Gastroesophageal sphincter (tissue), 4 donors: ENCODE measurements at regions not wholly inside any gene's neighbourhood (a gene's known extent, or its start where the extent isn't known, plus 50 kb on each side); places are given as distances from the start of the nearest gene placed in this dataset.
A peak's percentile ranks its signal among the peaks of the same experiment; 100 is the strongest.

Experiments
- ATAC-seq: fragments of 150-250 bp; one replicate; pipeline ENCODE4 v1.9.1; 2016; ENCODE audit warnings: mild to moderate bottlenecking, moderate library complexity
- H3K27ac ChIP-seq, 4 donors: fragments of 200-600 bp; sonication (generic) in 3 of 4; 1 replicate in 3 of 4; 2 replicates in 1 of 4; pipeline ENCODE4 v1.5.1; 2016 to 2019
- H3K27me3 ChIP-seq: fragments of 200-600 bp; sonication (generic); one replicate; pipeline ENCODE4 v1.5.1; 2019
- H3K36me3 ChIP-seq, 2 donors: fragments of 200-600 bp; sonication (generic); one replicate each; pipeline ENCODE4 v1.5.1; 2019; ENCODE audit warnings: control low read depth in 1 of 2
- H3K4me1 ChIP-seq, 3 donors: fragments of 200-600 bp; sonication (generic); 1 replicate in 2 of 3; 2 replicates in 1 of 3; pipeline ENCODE4 v1.5.1; 2016 to 2019; ENCODE audit warnings: control low read depth in 2 of 3
- H3K4me3 ChIP-seq, 2 donors: fragments of 200-600 bp; sonication (generic); one replicate each; pipeline ENCODE4 v1.5.1; 2019; ENCODE audit warnings: mild to moderate bottlenecking in 1 of 2, moderate library complexity in 1 of 2
- H3K9me3 ChIP-seq, 3 donors: fragments of 200-600 bp; sonication (generic); one replicate each; pipeline ENCODE4 v1.5.1; 2017 to 2019; ENCODE audit warnings: control low read depth in 2 of 3
- EP300 ChIP-seq: sonication (generic); formaldehyde crosslinking; IDR thresholded peaks from one replicate; pipeline ENCODE4 v1.6.1; 2017; ENCODE audit warnings: antibody characterized with exemption, mild to moderate bottlenecking
- POLR2A ChIP-seq, 2 donors: fragments of 450-650 bp; IDR thresholded peaks; one replicate each; pipeline ENCODE4 v1.6.1; 2017; ENCODE audit warnings: antibody characterized with exemption in 2 of 2, mild to moderate bottlenecking in 2 of 2, moderate library complexity in 1 of 2
- POLR2AphosphoS5 ChIP-seq: sonication (generic); formaldehyde crosslinking; IDR thresholded peaks from one replicate; pipeline ENCODE4 v1.6.1; 2017; ENCODE audit warnings: antibody characterized with exemption
- WGBS, 2 donors: methylation state at CpG; one replicate each; pipeline ENCODE4 v1.1.5; 2018; ENCODE audit warnings: low coverage in 1 of 2; 5-methylcytosine and 5-hydroxymethylcytosine counted together
- TF ChIP-seq, protein P1 (sequence below), 4 experiments: fragments of 200-600 bp in 2 of 4; fragments of 450-650 bp in 2 of 4; sonication (generic) in 1 of 4; IDR thresholded peaks; one replicate each; pipeline ENCODE4 v1.5.1; 2017 to 2019; ENCODE audit warnings: antibody characterized with exemption in 4 of 4, mild to moderate bottlenecking in 2 of 4, moderate library complexity in 2 of 4

DNA sequence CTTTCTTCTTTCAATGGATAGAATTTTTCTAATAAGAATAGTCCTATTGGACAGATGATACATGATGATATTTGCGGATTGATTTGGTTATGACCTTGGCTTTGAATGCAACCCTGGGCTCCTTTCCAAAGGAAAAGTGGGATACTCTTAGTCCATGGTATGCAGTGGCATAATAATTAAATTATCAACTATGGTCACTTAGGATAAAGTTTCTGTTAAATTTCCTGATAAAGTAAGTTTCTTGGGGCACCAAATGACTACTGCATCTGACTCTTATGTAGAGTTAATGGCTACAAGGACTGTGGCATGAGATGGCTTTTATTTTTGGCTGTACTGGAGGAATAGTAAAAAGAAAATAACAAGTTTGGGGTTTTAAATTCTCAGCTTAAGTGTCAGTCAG is 126.7 kb downstream of the QPCT start:
- 100% methylated on average over 1 of the region's 1 CpG for WGBS, 2 donors
- no peak for ATAC-seq
- Histone ChIP-seq H3K4me1 (peaks cover 0 to 34% (median 8%) of the 10 kb centered on the region in 3 donors), H3K36me3 (no peaks in the 10 kb centered on the region), H3K4me3 (no peak overlapping the region), H3K9me3 (no peaks in the 10 kb centered on the region), H3K27ac (no peak overlapping the region), H3K27me3 (no peaks in the 10 kb centered on the region)
- no peak for TF ChIP-seq POLR2AphosphoS5
- no peak for TF ChIP-seq POLR2A (IDR thresholded peaks at IDR 0.05)
- TF ChIP-seq, protein P1, sequence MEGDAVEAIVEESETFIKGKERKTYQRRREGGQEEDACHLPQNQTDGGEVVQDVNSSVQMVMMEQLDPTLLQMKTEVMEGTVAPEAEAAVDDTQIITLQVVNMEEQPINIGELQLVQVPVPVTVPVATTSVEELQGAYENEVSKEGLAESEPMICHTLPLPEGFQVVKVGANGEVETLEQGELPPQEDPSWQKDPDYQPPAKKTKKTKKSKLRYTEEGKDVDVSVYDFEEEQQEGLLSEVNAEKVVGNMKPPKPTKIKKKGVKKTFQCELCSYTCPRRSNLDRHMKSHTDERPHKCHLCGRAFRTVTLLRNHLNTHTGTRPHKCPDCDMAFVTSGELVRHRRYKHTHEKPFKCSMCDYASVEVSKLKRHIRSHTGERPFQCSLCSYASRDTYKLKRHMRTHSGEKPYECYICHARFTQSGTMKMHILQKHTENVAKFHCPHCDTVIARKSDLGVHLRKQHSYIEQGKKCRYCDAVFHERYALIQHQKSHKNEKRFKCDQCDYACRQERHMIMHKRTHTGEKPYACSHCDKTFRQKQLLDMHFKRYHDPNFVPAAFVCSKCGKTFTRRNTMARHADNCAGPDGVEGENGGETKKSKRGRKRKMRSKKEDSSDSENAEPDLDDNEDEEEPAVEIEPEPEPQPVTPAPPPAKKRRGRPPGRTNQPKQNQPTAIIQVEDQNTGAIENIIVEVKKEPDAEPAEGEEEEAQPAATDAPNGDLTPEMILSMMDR (IDR thresholded peaks at IDR 0.05) = no peak
- no peak for TF ChIP-seq EP300

DNA sequence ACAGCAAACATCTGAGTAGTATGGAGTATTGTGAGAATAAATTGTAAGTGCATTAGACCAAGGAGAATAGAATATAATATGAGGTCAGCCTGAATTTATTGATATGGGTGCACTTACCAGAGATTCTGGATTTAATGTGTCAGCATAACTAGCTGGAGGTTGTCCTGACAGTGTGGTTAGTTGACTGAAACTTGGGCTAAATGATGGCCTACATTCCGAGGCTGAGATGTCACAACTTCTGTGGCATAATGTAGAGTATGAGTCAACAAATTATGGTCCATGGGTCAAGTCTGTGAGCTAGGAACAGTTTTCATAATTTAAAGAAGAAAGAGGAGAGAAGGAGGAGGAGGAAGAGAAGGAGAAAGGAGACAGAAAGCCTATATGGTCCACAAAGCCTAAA is 127.6 kb downstream of the QPCT start:
- Histone ChIP-seq H3K27ac (peak overlapping the region in 2 of 4 donors; percentile 4 to 37), H3K9me3 (no peaks in the 10 kb centered on the region), H3K4me1 (peaks cover 2 to 37% (median 13%) of the 10 kb centered on the region in 3 donors), H3K4me3 (no peak overlapping the region), H3K27me3 (no peaks in the 10 kb centered on the region), H3K36me3 (no peaks in the 10 kb centered on the region)
- TF ChIP-seq POLR2A (IDR thresholded peaks at IDR 0.05) (no peak), EP300 (no peak), POLR2AphosphoS5 (no peak)
- TF ChIP-seq, protein P1 (IDR thresholded peaks at IDR 0.05) = no peak
- ATAC-seq = no peak
- WGBS, 2 donors = 77 to 79% methylated on average over 1 of the region's 1 CpG

DNA sequence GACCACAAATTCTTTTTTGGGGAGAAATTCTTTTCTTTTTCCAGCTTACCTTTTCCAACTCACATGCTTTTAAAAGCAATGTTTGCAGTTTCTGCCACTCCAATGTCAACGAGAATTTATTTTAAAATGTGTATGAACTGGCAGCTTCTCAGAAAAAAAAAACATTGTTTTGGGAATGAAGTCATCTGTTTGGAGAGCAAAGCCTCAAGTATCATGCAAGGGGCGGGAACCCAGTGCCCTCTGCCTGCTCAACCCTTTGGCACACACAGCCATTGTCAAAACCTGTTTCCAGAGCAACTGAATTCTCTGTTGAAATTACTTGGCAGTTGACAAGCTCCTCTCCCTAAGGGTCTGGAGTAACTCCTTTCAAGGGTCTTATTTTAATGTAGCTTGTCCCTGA is 128.5 kb downstream of the QPCT start:
- ATAC-seq = peak; percentile 34
- H3K9me3 ChIP-seq = no peaks in the 10 kb centered on the region
- 18 to 44% methylated on average over 1 to 2 of the region's 2 CpGs for WGBS, 2 donors
- TF ChIP-seq POLR2A (IDR thresholded peaks at IDR 0.05) (no peak), POLR2AphosphoS5 (no peak), EP300 (no peak)
- TF ChIP-seq, protein P1 (IDR thresholded peaks at IDR 0.05) = no peak
- H3K27me3 ChIP-seq = no peaks in the 10 kb centered on the region
- H3K4me3 ChIP-seq = no peak overlapping the region
- peaks cover 5 to 42% (median 13%) of the 10 kb centered on the region in 3 donors for H3K4me1 ChIP-seq
- no peaks in the 10 kb centered on the region for H3K36me3 ChIP-seq
- peak overlapping the region in 3 of 4 donors; percentile 4 to 37 (median 29) for H3K27ac ChIP-seq

DNA sequence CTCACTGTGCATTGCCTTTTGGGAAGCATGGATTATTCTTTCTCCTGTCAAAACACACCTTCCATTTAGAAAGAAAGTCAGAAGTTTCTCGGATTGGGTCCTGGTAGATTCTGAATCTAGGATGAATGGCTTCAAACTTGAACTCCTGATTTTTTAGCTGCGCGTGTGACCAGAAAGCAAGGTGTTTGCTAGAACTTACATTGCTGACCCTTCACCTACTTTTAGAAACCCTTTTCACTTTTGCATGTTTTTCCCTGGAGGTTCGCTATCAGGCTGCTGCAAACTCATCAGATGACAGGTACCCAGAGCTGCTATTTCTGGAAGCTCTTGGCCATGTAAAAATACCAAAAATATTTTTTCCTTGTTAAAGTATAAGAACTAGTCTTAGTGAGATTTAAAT is 132.0 kb downstream of the QPCT start:
- Histone ChIP-seq H3K9me3 (no peaks in the 10 kb centered on the region), H3K27me3 (no peaks in the 10 kb centered on the region), H3K4me3 (no peak overlapping the region), H3K27ac (peak overlapping the region in 3 of 4 donors; percentile 55 to 65 (median 58)), H3K36me3 (no peaks in the 10 kb centered on the region), H3K4me1 (peaks cover 5 to 46% (median 13%) of the 10 kb centered on the region in 3 donors)
- 73% methylated on average over 3 to 4 of the region's 4 CpGs for WGBS, 2 donors
- no peak for TF ChIP-seq EP300
- no peak for TF ChIP-seq POLR2A (IDR thresholded peaks at IDR 0.05)
- TF ChIP-seq, protein P1 (IDR thresholded peaks at IDR 0.05) = no peak
- TF ChIP-seq POLR2AphosphoS5 = no peak
- no peak for ATAC-seq

DNA sequence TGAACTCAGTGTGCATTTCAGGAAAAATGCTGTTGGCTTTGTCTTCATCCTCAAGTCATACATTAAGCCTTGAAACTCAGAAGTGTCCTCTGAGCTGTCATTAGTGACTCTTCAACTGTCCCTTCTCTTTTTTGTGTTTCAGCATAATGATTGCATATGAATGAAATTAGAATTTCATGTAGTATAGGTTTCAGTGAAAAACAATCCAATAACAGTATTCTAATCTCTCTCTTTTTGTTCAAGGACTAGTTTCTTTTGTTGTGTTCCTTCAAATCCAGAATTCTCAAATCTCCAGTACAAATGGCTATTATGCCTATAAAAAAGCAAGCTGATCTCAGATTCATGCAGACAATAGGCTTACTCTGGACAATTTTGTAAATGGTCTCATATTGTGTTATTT is 133.5 kb downstream of the QPCT start:
- TF ChIP-seq, protein P1 (IDR thresholded peaks at IDR 0.05) = no peak
- TF ChIP-seq POLR2AphosphoS5 = no peak
- TF ChIP-seq EP300 = no peak
- TF ChIP-seq POLR2A (IDR thresholded peaks at IDR 0.05) = no peak
- H3K27ac ChIP-seq = no peak overlapping the region
- no peaks in the 10 kb centered on the region for H3K9me3 ChIP-seq
- ATAC-seq = no peak
- H3K4me3 ChIP-seq = no peak overlapping the region
- H3K27me3 ChIP-seq = no peaks in the 10 kb centered on the region
- H3K36me3 ChIP-seq = no peaks in the 10 kb centered on the region
- H3K4me1 ChIP-seq = peaks cover 5 to 39% (median 10%) of the 10 kb centered on the region in 3 donors
